Endothelial cell of umbilical vein (primary cell): ENCODE measurements at regions not wholly inside any gene's neighbourhood (a gene's known extent, or its start where the extent isn't known, plus 50 kb on each side); places are given as distances from the start of the nearest gene placed in this dataset.

Experiments used
- EZH2 ChIP-seq: IDR thresholded peaks from 2 replicates; pipeline ENCODE4 v1.6.1; 2012; ENCODE audit warnings: borderline replicate concordance, low read depth, mild to moderate bottlenecking, moderate library complexity, low read length, inconsistent platforms; ENCODE audit not compliant: severe bottlenecking
- FOS ChIP-seq: IDR thresholded peaks from 2 replicates; pipeline ENCODE4 v1.6.1; 2011; ENCODE audit warnings: mild to moderate bottlenecking, low read length, moderate library complexity, borderline replicate concordance; ENCODE audit not compliant: insufficient read depth
- GATA2 ChIP-seq: IDR thresholded peaks from 2 replicates; pipeline ENCODE4 v1.7.0; 2011; ENCODE audit warnings: low read depth, mild to moderate bottlenecking, moderate library complexity, mixed read lengths, low read length; ENCODE audit not compliant: insufficient read length, insufficient read depth
- MYC ChIP-seq: IDR thresholded peaks from one replicate; pipeline ENCODE4 v1.6.1; 2011; ENCODE audit warnings: mild to moderate bottlenecking, low read depth, low read length
- POLR2A ChIP-seq: IDR thresholded peaks from 2 replicates; pipeline ENCODE4 v1.6.1; 2012; ENCODE audit warnings: low read depth, mild to moderate bottlenecking, control low read depth, low read length
- POLR2AphosphoS5 ChIP-seq: IDR thresholded peaks from 2 replicates; pipeline ENCODE4 v1.6.1; 2012; ENCODE audit warnings: low read depth, mild to moderate bottlenecking, control low read depth, low read length, moderate library complexity; ENCODE audit not compliant: insufficient read depth
- TF ChIP-seq, protein P1 (sequence below), 2 donors: IDR thresholded peaks; 1 replicate in 1 of 2; 2 replicates in 1 of 2; pipeline ENCODE4 v1.5.1; 2011; ENCODE audit warnings: low read length in 2 of 2, mild to moderate bottlenecking in 2 of 2, moderate library complexity in 2 of 2, control low read depth in 1 of 2, inconsistent platforms in 1 of 2, low read depth in 1 of 2; ENCODE audit not compliant: insufficient read depth in 1 of 2; ENCODE audit errors: extremely low read depth in 1 of 2

- TF ChIP-seq, protein P1, sequence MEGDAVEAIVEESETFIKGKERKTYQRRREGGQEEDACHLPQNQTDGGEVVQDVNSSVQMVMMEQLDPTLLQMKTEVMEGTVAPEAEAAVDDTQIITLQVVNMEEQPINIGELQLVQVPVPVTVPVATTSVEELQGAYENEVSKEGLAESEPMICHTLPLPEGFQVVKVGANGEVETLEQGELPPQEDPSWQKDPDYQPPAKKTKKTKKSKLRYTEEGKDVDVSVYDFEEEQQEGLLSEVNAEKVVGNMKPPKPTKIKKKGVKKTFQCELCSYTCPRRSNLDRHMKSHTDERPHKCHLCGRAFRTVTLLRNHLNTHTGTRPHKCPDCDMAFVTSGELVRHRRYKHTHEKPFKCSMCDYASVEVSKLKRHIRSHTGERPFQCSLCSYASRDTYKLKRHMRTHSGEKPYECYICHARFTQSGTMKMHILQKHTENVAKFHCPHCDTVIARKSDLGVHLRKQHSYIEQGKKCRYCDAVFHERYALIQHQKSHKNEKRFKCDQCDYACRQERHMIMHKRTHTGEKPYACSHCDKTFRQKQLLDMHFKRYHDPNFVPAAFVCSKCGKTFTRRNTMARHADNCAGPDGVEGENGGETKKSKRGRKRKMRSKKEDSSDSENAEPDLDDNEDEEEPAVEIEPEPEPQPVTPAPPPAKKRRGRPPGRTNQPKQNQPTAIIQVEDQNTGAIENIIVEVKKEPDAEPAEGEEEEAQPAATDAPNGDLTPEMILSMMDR (IDR thresholded peaks at IDR 0.05; ENCODE audit: extremely low read depth in 1 of 2, insufficient read depth in 1 of 2, low read depth in 1 of 2, low read length in 2 of 2) = no peak
- TF ChIP-seq MYC = no peak
- TF ChIP-seq EZH2 = no peak
- no peak for TF ChIP-seq POLR2AphosphoS5
- TF ChIP-seq GATA2 = no peak
- TF ChIP-seq POLR2A = no peak
- no peak for TF ChIP-seq FOS
Observed at GRCh38 chr2:146037334-146037870, 1517.5 kb upstream of the ZEB2 start.
